ENCODE measurements at regions not wholly inside any gene's neighbourhood (a gene's known extent, or its start where the extent isn't known, plus 50 kb on each side); places are given as distances from the start of the nearest gene placed in this dataset.

DNA sequence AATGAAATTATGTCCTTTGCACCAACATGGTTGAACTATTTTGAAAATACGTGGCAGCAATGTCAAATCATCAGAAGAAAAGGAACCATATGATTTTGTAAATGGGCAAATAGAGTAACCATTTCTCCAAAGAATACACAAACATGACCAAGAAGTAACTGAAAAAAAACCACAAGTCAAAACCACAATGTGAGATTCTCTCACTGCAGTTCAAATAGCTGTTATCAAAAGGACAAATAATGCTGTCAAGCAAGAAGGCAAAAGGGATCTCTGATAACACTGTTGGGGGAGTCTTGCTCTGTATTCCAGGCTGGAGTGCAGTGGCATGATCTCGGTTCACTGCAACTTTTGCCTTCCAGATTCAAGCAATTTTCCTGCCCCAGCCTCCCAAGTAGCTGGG is 170.7 kb upstream of the XIST start:
- TF ChIP-seq EZH2 (IDR thresholded peaks at IDR 0.05; ENCODE audit: borderline replicate concordance, low read depth, low read length, severe bottlenecking): no peak
- TF ChIP-seq, protein P1, sequence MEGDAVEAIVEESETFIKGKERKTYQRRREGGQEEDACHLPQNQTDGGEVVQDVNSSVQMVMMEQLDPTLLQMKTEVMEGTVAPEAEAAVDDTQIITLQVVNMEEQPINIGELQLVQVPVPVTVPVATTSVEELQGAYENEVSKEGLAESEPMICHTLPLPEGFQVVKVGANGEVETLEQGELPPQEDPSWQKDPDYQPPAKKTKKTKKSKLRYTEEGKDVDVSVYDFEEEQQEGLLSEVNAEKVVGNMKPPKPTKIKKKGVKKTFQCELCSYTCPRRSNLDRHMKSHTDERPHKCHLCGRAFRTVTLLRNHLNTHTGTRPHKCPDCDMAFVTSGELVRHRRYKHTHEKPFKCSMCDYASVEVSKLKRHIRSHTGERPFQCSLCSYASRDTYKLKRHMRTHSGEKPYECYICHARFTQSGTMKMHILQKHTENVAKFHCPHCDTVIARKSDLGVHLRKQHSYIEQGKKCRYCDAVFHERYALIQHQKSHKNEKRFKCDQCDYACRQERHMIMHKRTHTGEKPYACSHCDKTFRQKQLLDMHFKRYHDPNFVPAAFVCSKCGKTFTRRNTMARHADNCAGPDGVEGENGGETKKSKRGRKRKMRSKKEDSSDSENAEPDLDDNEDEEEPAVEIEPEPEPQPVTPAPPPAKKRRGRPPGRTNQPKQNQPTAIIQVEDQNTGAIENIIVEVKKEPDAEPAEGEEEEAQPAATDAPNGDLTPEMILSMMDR (IDR thresholded peaks at IDR 0.05; ENCODE audit: borderline replicate concordance, extremely low read depth, low read length, poor library complexity, severe bottlenecking): no peak
